ENCODE measurements at regions not wholly inside any gene's neighbourhood (a gene's known extent, or its start where the extent isn't known, plus 50 kb on each side); places are given as distances from the start of the nearest gene placed in this dataset.
A peak's percentile ranks its signal among the peaks of the same experiment; 100 is the strongest.

DNA sequence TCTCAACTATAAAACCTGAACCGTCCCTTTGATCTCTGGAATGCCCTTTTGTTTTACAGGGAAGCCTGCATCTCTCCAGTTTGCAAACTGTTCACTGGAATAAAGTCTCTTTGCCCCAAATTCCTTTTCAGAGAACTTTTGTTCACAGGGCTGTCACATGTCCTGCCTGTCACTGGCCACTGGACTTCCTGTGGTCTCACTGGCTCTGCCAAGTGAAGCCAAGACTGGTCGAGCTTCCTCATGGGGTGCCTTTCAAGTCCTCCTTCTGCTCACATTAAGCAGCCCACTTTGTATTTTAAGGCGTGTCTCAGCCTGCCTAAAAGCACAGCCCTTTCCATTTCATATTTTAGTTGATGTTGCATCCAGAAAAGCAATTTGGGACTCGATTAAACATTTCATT is 215.7 kb downstream of the KATNAL1 start:
- CTCF ChIA-PET, result no interaction called here
- POLR2A ChIA-PET, result no interaction called here

GRCh38 chr13:30091035-30091434 is 216.3 kb downstream of the KATNAL1 start:
- Histone ChIP-seq H3K27ac (ENCODE audit: extremely low read depth, low read depth, low read length) (no peak overlapping the region), H3K9me3 (ENCODE audit: control insufficient read depth, insufficient read depth, low read depth, low read length) (no peaks in the 10 kb centered on the region), H3K4me3 (ENCODE audit: low read depth, low read length) (no peak overlapping the region), H3K4me1 (ENCODE audit: control insufficient read depth, insufficient read depth, low read length) (no peaks in the 10 kb centered on the region), H3K36me3 (ENCODE audit: control insufficient read depth in 2 of 2, insufficient read depth in 1 of 2, low read length in 2 of 2) (no peaks in the 10 kb centered on the region)
- CTCF ChIA-PET, result no interaction called here
- no peak for TF ChIP-seq ZFP37 (tag by site-specific recombination; IDR thresholded peaks at IDR 0.05)
- TF ChIP-seq AEBP2 (tag by site-specific recombination; IDR thresholded peaks at IDR 0.05; ENCODE audit: borderline replicate concordance), result no peak
- TF ChIP-seq SCRT2 (tag by site-specific recombination; IDR thresholded peaks at IDR 0.05), result peak; percentile 40; the same call in 1 of the 2 replicates
- no peak for TF ChIP-seq ZNF791 (tag by site-specific recombination; IDR thresholded peaks at IDR 0.05)
- POLR2A ChIA-PET, result no interaction called here

More for the DNA sequence above, 215.7 kb downstream of the KATNAL1 start:
- H3K9me3 ChIP-seq (ENCODE audit: control insufficient read depth, insufficient read depth, low read depth, low read length), result no peaks in the 10 kb centered on the region
- H3K27ac ChIP-seq (ENCODE audit: extremely low read depth, low read depth, low read length), result no peak overlapping the region
- H3K36me3 ChIP-seq (ENCODE audit: control insufficient read depth in 2 of 2, insufficient read depth in 1 of 2, low read length in 2 of 2), result no peaks in the 10 kb centered on the region
- H3K4me1 ChIP-seq (ENCODE audit: control insufficient read depth, insufficient read depth, low read length), result no peaks in the 10 kb centered on the region
- H3K4me3 ChIP-seq (ENCODE audit: low read depth, low read length), result no peak overlapping the region
- TF ChIP-seq, protein P1, sequence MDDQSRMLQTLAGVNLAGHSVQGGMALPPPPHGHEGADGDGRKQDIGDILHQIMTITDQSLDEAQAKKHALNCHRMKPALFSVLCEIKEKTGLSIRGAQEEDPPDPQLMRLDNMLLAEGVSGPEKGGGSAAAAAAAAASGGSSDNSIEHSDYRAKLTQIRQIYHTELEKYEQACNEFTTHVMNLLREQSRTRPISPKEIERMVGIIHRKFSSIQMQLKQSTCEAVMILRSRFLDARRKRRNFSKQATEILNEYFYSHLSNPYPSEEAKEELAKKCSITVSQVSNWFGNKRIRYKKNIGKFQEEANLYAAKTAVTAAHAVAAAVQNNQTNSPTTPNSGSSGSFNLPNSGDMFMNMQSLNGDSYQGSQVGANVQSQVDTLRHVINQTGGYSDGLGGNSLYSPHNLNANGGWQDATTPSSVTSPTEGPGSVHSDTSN (CRISPR knock-in tag; IDR thresholded peaks at IDR 0.05), result no peak
- TF ChIP-seq ZXDB (tag by site-specific recombination; IDR thresholded peaks at IDR 0.05), result no peak
- TF ChIP-seq MYNN (tag by site-specific recombination; IDR thresholded peaks at IDR 0.05; ENCODE audit: borderline replicate concordance), result no peak
- no peak for TF ChIP-seq ZNF24 (tag by site-specific recombination; IDR thresholded peaks at IDR 0.05)
- no peak for TF ChIP-seq ZNF701 (tag by site-specific recombination; IDR thresholded peaks at IDR 0.05)
- TF ChIP-seq ZNF302 (tag by site-specific recombination; IDR thresholded peaks at IDR 0.05; ENCODE audit: low read depth), result no peak
- TF ChIP-seq ZFHX2 (tag by site-specific recombination; conservative IDR thresholded peaks at IDR 0.05), result no peak
- TF ChIP-seq ZNF544 (tag by site-specific recombination; IDR thresholded peaks at IDR 0.05), result no peak
- TF ChIP-seq ZNF549 (tag by site-specific recombination; IDR thresholded peaks at IDR 0.05), result no peak
- no peak for TF ChIP-seq ZIC2 (tag by site-specific recombination; IDR thresholded peaks at IDR 0.05)
- TF ChIP-seq, protein P2, sequence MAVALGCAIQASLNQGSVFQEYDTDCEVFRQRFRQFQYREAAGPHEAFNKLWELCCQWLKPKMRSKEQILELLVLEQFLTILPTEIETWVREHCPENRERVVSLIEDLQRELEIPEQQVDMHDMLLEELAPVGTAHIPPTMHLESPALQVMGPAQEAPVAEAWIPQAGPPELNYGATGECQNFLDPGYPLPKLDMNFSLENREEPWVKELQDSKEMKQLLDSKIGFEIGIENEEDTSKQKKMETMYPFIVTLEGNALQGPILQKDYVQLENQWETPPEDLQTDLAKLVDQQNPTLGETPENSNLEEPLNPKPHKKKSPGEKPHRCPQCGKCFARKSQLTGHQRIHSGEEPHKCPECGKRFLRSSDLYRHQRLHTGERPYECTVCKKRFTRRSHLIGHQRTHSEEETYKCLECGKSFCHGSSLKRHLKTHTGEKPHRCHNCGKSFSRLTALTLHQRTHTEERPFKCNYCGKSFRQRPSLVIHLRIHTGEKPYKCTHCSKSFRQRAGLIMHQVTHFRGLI (tag by site-specific recombination; IDR thresholded peaks at IDR 0.05), result no peak
- TF ChIP-seq ZNF202 (tag by site-specific recombination; IDR thresholded peaks at IDR 0.05; ENCODE audit: borderline replicate concordance), result no peak
- TF ChIP-seq YY1 (tag by site-specific recombination; IDR thresholded peaks at IDR 0.05), result no peak
- no peak for TF ChIP-seq ZNF335 (tag by site-specific recombination; conservative IDR thresholded peaks at IDR 0.05)
- TF ChIP-seq ZNF518A (tag by site-specific recombination; conservative IDR thresholded peaks at IDR 0.05; ENCODE audit: low read depth), result no peak
- no peak for TF ChIP-seq ZNF561 (tag by site-specific recombination; IDR thresholded peaks at IDR 0.05; ENCODE audit: borderline replicate concordance)
- no peak for TF ChIP-seq ZNF623 (tag by site-specific recombination; IDR thresholded peaks at IDR 0.05)
- no peak for TF ChIP-seq ZFP37 (tag by site-specific recombination; IDR thresholded peaks at IDR 0.05)
- TF ChIP-seq ZNF155 (tag by site-specific recombination; IDR thresholded peaks at IDR 0.05), result no peak
